PC-3 (cell line): ENCODE measurements at regions not wholly inside any gene's neighbourhood (a gene's known extent, or its start where the extent isn't known, plus 50 kb on each side); places are given as distances from the start of the nearest gene placed in this dataset.

ENCODE experiments used
- ATAC-seq: fragments of 200-7000 bp; cut with Tn5 transposase; 2 replicates; pipeline ENCODE4 v1.9.1; 2020; ENCODE audit warnings: mild to moderate bottlenecking, moderate library complexity
- BruUV-seq: library from RNA; stranded (reverse); fragments of 400-500 nt; replicated peaks from 2 replicates; lab custom pipeline; 2021; lab: Mats Ljungman, UMichigan
- CTCF ChIA-PET: fragments of 300-600 bp; sonication (Branson Sonifier 250); formaldehyde crosslinking; loops from one replicate; lab custom pipeline; 2022; ENCODE audit warnings: antibody characterized with exemption; lab: Charles Lee
- POLR2A ChIA-PET: fragments of 300-600 bp; sonication (Branson Sonifier 250); formaldehyde crosslinking; loops from one replicate; lab custom pipeline; 2022; ENCODE audit warnings: antibody characterized with exemption; ENCODE audit not compliant: unreplicated experiment; lab: Charles Lee
- DNase-seq: peaks from one replicate; pipeline ENCODE4 v3.0.0-alpha.2; 2015
- H2AFZ ChIP-seq: fragments of 300-600 bp; sonication (generic); 2 replicates; pipeline ENCODE4 v1.6.0; 2016; ENCODE audit warnings: antibody characterized with exemption, low read length
- H3F3A ChIP-seq: fragments of 300-600 bp; sonication (generic); one replicate; pipeline ENCODE4 v1.6.0; 2017; ENCODE audit warnings: antibody characterized with exemption, low read length, control low read depth, mild to moderate bottlenecking; ENCODE audit not compliant: unreplicated experiment
- H3K27ac ChIP-seq: fragments of 300-600 bp; sonication (generic); 2 replicates; pipeline ENCODE4 v1.5.1; 2016; ENCODE audit warnings: mild to moderate bottlenecking, low read length
- H3K27me3 ChIP-seq: fragments of 300-600 bp; sonication (generic); 2 replicates; pipeline ENCODE4 v1.6.1; 2016; ENCODE audit warnings: low read length, mixed read lengths
- H3K36me3 ChIP-seq: fragments of 300-600 bp; sonication (generic); 2 replicates; pipeline ENCODE4 v1.6.1; 2016; ENCODE audit warnings: low read depth, mixed run types, low read length, mixed read lengths
- H3K4me1 ChIP-seq: fragments of 300-600 bp; sonication (generic); 2 replicates; pipeline ENCODE4 v1.5.1; 2016; ENCODE audit warnings: low read length; ENCODE audit not compliant: insufficient read depth
- H3K4me2 ChIP-seq: fragments of 300-600 bp; sonication (generic); 2 replicates; pipeline ENCODE4 v1.6.0; 2016; ENCODE audit warnings: low read length
- H3K4me3 ChIP-seq: fragments of 300-600 bp; sonication (generic); 2 replicates; pipeline ENCODE4 v1.5.1; 2016; ENCODE audit warnings: mild to moderate bottlenecking, low read length, mixed read lengths
- H3K79me2 ChIP-seq: fragments of 300-600 bp; sonication (generic); 2 replicates; pipeline ENCODE4 v1.6.1; 2017; ENCODE audit warnings: low read length, mixed read lengths
- H3K9ac ChIP-seq: fragments of 300-600 bp; sonication (generic); 2 replicates; pipeline ENCODE4 v1.6.0; 2016; ENCODE audit warnings: mild to moderate bottlenecking, low read length
- H3K9me2 ChIP-seq: fragments of 300-600 bp; sonication (generic); replicated peaks from 2 replicates; pipeline ENCODE4 v1.6.1; 2016; ENCODE audit warnings: mixed run types, low read length, mixed read lengths
- H3K9me3 ChIP-seq: fragments of 300-600 bp; sonication (generic); 2 replicates; pipeline ENCODE4 v1.6.1; 2016; ENCODE audit warnings: low read length, mixed read lengths
- H4K20me1 ChIP-seq: fragments of 300-600 bp; sonication (generic); 2 replicates; pipeline ENCODE4 v1.6.1; 2016; ENCODE audit warnings: low read length, mixed read lengths
- EZH2 ChIP-seq: fragments of 300-600 bp; sonication (generic); IDR thresholded peaks from one replicate; pipeline ENCODE4 v1.6.1; 2017; ENCODE audit warnings: antibody characterized with exemption, mild to moderate bottlenecking, low read length; ENCODE audit not compliant: unreplicated experiment
- EZH2phosphoT487 ChIP-seq: fragments of 300-600 bp; sonication (generic); IDR thresholded peaks from 2 replicates; pipeline ENCODE4 v1.6.1; 2018; ENCODE audit warnings: mild to moderate bottlenecking, antibody characterized with exemption, low read length, borderline replicate concordance
- intact Hi-C: fragments of 100-400 bp; cut with micrococcal nuclease; formaldehyde crosslinking; loops from 2 replicates; pipeline ENCODE4 v1.9.0; 2023
- TF ChIP-seq, protein P1 (sequence below): fragments of 300-600 bp; sonication (generic); conservative IDR thresholded peaks from 2 replicates; pipeline ENCODE4 v1.5.1; 2017; ENCODE audit warnings: antibody characterized with exemption, low read depth, mild to moderate bottlenecking, low read length

DNA sequence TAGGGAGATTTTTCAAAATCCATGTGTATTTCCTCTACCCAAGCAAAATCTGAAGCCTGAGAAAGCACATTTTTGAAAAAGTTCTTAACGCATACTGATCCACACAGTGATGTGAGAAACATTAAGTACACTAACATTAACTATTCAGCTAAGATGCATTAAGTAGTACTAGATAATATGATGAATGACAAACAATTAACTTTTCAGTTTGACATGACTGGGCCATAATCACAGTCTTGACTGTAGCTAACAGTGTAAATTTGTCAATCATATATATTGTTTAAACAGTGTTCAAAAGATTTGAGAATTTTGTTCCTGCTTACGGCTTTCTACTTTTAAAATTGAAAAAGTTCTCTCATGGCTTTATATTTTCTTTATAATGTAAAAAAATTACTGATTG lies 72.0 kb downstream of the CNTN3 start:
- no peaks in the 10 kb centered on the region for H3K9me2 ChIP-seq
- TF ChIP-seq EZH2 (no peak), EZH2phosphoT487 (no peak)
- TF ChIP-seq, protein P1, sequence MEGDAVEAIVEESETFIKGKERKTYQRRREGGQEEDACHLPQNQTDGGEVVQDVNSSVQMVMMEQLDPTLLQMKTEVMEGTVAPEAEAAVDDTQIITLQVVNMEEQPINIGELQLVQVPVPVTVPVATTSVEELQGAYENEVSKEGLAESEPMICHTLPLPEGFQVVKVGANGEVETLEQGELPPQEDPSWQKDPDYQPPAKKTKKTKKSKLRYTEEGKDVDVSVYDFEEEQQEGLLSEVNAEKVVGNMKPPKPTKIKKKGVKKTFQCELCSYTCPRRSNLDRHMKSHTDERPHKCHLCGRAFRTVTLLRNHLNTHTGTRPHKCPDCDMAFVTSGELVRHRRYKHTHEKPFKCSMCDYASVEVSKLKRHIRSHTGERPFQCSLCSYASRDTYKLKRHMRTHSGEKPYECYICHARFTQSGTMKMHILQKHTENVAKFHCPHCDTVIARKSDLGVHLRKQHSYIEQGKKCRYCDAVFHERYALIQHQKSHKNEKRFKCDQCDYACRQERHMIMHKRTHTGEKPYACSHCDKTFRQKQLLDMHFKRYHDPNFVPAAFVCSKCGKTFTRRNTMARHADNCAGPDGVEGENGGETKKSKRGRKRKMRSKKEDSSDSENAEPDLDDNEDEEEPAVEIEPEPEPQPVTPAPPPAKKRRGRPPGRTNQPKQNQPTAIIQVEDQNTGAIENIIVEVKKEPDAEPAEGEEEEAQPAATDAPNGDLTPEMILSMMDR: no peak
- H2AFZ ChIP-seq: no peak overlapping the region
- peaks cover 18% of the 10 kb centered on the region; the same call in 1 of the 2 replicates for H3K9me3 ChIP-seq
- H3K27me3 ChIP-seq: no peaks in the 10 kb centered on the region
- H3K4me3 ChIP-seq: no peak overlapping the region
- no peaks in the 10 kb centered on the region for H3K4me1 ChIP-seq
- no peak overlapping the region for H3K9ac ChIP-seq
- DNase-seq (no peak), ATAC-seq (no peak)
- H3K27ac ChIP-seq: no peak overlapping the region
- H3K4me2 ChIP-seq: no peak overlapping the region
- no TSS peak for BruUV-seq
- no peaks in the 10 kb centered on the region for H3F3A ChIP-seq
- no peaks in the 10 kb centered on the region for H3K79me2 ChIP-seq
- H4K20me1 ChIP-seq: no peaks in the 10 kb centered on the region
- CTCF ChIA-PET: no interaction called here
- intact Hi-C loops: no loop called here
- POLR2A ChIA-PET: no interaction called here
- no peaks in the 10 kb centered on the region for H3K36me3 ChIP-seq

DNA sequence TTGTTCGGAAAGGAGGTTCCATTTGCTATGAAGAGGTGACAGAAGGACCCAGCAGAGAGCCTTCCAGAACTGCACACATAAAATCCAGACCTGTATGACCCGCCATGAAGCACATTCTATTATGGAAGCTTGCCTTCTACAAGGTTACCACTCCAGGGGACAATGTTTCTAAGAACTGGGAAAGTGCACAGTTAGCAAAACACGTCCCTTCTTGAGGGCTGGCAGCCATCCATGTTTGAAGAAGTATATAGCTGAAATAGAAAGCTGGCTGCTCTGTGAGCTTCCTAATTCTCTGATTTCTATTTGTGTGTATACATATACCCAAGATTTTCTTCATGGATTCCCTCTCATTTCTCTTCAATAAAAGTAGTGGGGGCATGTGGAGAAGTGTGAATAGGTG lies 74.6 kb downstream of the CNTN3 start:
- Histone ChIP-seq H3F3A (no peaks in the 10 kb centered on the region), H3K4me2 (no peak overlapping the region), H3K9ac (no peak overlapping the region), H3K27me3 (no peaks in the 10 kb centered on the region), H4K20me1 (no peaks in the 10 kb centered on the region), H3K9me2 (no peaks in the 10 kb centered on the region), H3K9me3 (peaks cover 30% of the 10 kb centered on the region), H3K4me3 (no peak overlapping the region), H3K36me3 (no peaks in the 10 kb centered on the region), H3K79me2 (no peaks in the 10 kb centered on the region), H3K27ac (no peak overlapping the region), H3K4me1 (no peaks in the 10 kb centered on the region), H2AFZ (no peak overlapping the region)
- no peak for TF ChIP-seq EZH2phosphoT487
- BruUV-seq: no TSS peak
- intact Hi-C loops: no loop called here
- ATAC-seq (no peak), DNase-seq (no peak)
- POLR2A ChIA-PET: no interaction called here
- CTCF ChIA-PET: no interaction called here

DNA sequence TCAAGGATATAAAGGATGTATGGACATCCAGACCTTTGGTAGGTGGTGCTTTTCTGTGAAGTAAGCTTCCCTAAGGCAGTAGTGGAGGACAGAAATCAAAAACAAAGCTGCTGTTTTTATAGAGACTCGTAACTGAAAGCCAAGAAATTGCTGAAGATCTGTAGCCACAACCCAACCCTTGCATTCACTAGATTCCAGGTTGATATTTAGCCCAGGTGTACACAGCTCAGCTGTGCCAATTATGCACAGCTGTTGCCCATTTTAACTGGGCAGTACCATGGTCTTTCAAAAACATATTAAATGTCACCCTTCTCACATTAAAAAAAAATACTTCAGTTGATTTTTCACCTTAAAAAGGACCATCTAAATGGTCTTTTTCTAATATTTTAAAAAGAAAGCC lies 75.8 kb downstream of the CNTN3 start:
- Histone ChIP-seq H3K79me2 (no peaks in the 10 kb centered on the region), H3K4me2 (no peak overlapping the region), H4K20me1 (no peaks in the 10 kb centered on the region), H3K4me3 (no peak overlapping the region), H2AFZ (no peak overlapping the region), H3K27ac (no peak overlapping the region), H3K9ac (no peak overlapping the region), H3K27me3 (no peaks in the 10 kb centered on the region), H3F3A (no peaks in the 10 kb centered on the region), H3K9me3 (peaks cover 42% of the 10 kb centered on the region), H3K9me2 (no peaks in the 10 kb centered on the region), H3K36me3 (no peaks in the 10 kb centered on the region), H3K4me1 (no peaks in the 10 kb centered on the region)
- TF ChIP-seq, protein P1: no peak
- TF ChIP-seq EZH2phosphoT487 (no peak), EZH2 (no peak)
- intact Hi-C loops: no loop called here
- DNase-seq (no peak), ATAC-seq (no peak)
- BruUV-seq: no TSS peak
- ChIA-PET POLR2A (no interaction called here), CTCF (no interaction called here)
